ENCODE measurements at regions not wholly inside any gene's neighbourhood (a gene's known extent, or its start where the extent isn't known, plus 50 kb on each side); places are given as distances from the start of the nearest gene placed in this dataset.

GRCh38 chr3:165455793-165456192, 259.6 kb upstream of the SLITRK3 start:
- intact Hi-C loops (cut with DNase I): no loop called here
- Histone ChIP-seq H3K27ac (no peak overlapping the region), H3K4me1 (ENCODE audit: insufficient read depth) (no peaks in the 10 kb centered on the region), H3K36me3 (no peaks in the 10 kb centered on the region), H3K27me3 (no peaks in the 10 kb centered on the region), H3K9me3 (no peaks in the 10 kb centered on the region), H3K4me3 (no peak overlapping the region)
- 81 to 90% (median 83%) methylated on average over 3 of the region's 3 CpGs for WGBS, 3 donors
- TF ChIP-seq POLR2A (IDR thresholded peaks at IDR 0.05): no peak
- no peak for TF ChIP-seq CTCF (IDR thresholded peaks at IDR 0.05)
- TF ChIP-seq EP300 (IDR thresholded peaks at IDR 0.05): no peak
- DNase-seq: no peak

GRCh38 chr3:165455360-165455759, 259.2 kb upstream of the SLITRK3 start:
- Histone ChIP-seq H3K4me3 (no peak overlapping the region), H3K27ac (no peak overlapping the region), H3K27me3 (no peaks in the 10 kb centered on the region), H3K9me3 (no peaks in the 10 kb centered on the region), H3K4me1 (ENCODE audit: insufficient read depth) (no peaks in the 10 kb centered on the region), H3K36me3 (no peaks in the 10 kb centered on the region)
- TF ChIP-seq CTCF (IDR thresholded peaks at IDR 0.05) (no peak), EP300 (IDR thresholded peaks at IDR 0.05) (no peak), POLR2A (IDR thresholded peaks at IDR 0.05) (no peak)
- intact Hi-C loops (cut with DNase I): no loop called here
- WGBS, 3 donors: 79 to 87% (median 86%) methylated on average over 2 of the region's 2 CpGs
- no peak for DNase-seq

- Histone ChIP-seq H3K4me1 (ENCODE audit: insufficient read depth) (no peaks in the 10 kb centered on the region), H3K27me3 (no peaks in the 10 kb centered on the region), H3K9me3 (no peaks in the 10 kb centered on the region), H3K27ac (no peak overlapping the region), H3K4me3 (no peak overlapping the region), H3K36me3 (no peaks in the 10 kb centered on the region)
- no peak for DNase-seq
- intact Hi-C loops (cut with DNase I): no loop called here
- TF ChIP-seq POLR2A (IDR thresholded peaks at IDR 0.05) (no peak), EP300 (IDR thresholded peaks at IDR 0.05) (no peak), CTCF (IDR thresholded peaks at IDR 0.05) (no peak)
- WGBS, 3 donors: 90 to 93% (median 91%) methylated on average over 4 of the region's 4 CpGs
These were observed 255.3 kb upstream of the SLITRK3 start for GRCh38 chr3:165451371-165452070.

- no peak overlapping the region for H3K27ac ChIP-seq
- no peak for TF ChIP-seq EP300 (IDR thresholded peaks at IDR 0.05)
- TF ChIP-seq CTCF (IDR thresholded peaks at IDR 0.05): no peak
- TF ChIP-seq POLR2A (IDR thresholded peaks at IDR 0.05): no peak
- no peaks in the 10 kb centered on the region for H3K4me1 ChIP-seq (ENCODE audit: insufficient read depth)
- H3K36me3 ChIP-seq: no peaks in the 10 kb centered on the region
- no peaks in the 10 kb centered on the region for H3K9me3 ChIP-seq
- no peaks in the 10 kb centered on the region for H3K27me3 ChIP-seq
- 69 to 98% (median 83%) methylated on average over 3 of the region's 3 CpGs for WGBS, 3 donors
- no peak for DNase-seq
- H3K4me3 ChIP-seq: no peak overlapping the region
- intact Hi-C loops (cut with DNase I): no loop called here
These were observed 250.4 kb upstream of the SLITRK3 start for GRCh38 chr3:165446555-165446954.

All from ovary (tissue), 7 donors.